DND-41 (cell line): ENCODE measurements at regions not wholly inside any gene's neighbourhood (a gene's known extent, or its start where the extent isn't known, plus 50 kb on each side); places are given as distances from the start of the nearest gene placed in this dataset.

ENCODE experiments used
- ATAC-seq: fragments of 200-7000 bp; cut with Tn5 transposase; 3 replicates; pipeline ENCODE4 v1.9.1; 2021; ENCODE audit warnings: low read depth; ENCODE audit not compliant: insufficient read depth
- DNase-seq: peaks from one replicate; pipeline ENCODE4 v3.0.0-alpha.2; 2020
- H2AFZ ChIP-seq: 2 replicates; pipeline ENCODE4 v1.6.0; 2012; ENCODE audit warnings: low read depth, low read length
- H3K27ac ChIP-seq: 2 replicates; pipeline ENCODE4 v1.5.1; 2012; ENCODE audit warnings: low read length, inconsistent platforms
- H3K27me3 ChIP-seq: fragments of 200-600 bp; sonication (generic); 2 replicates; pipeline ENCODE4 v1.6.0; 2012; ENCODE audit warnings: low read length, mild to moderate bottlenecking, inconsistent platforms; ENCODE audit not compliant: insufficient read depth, poor library complexity
- H3K36me3 ChIP-seq: 2 replicates; pipeline ENCODE4 v1.5.1; 2012; ENCODE audit warnings: low read length, inconsistent platforms; ENCODE audit not compliant: insufficient read depth
- H3K4me1 ChIP-seq: 2 replicates; pipeline ENCODE4 v1.5.1; 2012; ENCODE audit warnings: mild to moderate bottlenecking, low read length; ENCODE audit not compliant: insufficient read depth
- H3K4me2 ChIP-seq: 2 replicates; pipeline ENCODE4 v1.6.0; 2012; ENCODE audit warnings: mild to moderate bottlenecking, moderate library complexity, low read length, inconsistent platforms; ENCODE audit not compliant: insufficient read depth
- H3K4me3 ChIP-seq, 2 experiments: fragments of 200-600 bp in 1 of 2; shearing (Covaris generic) in 1 of 2; 2 replicates each; pipeline ENCODE4 v1.5.1; 2012 to 2016; ENCODE audit warnings: inconsistent platforms in 2 of 2, low read length in 2 of 2, mild to moderate bottlenecking in 2 of 2, low read depth in 1 of 2, moderate library complexity in 1 of 2
- H3K79me2 ChIP-seq: 2 replicates; pipeline ENCODE4 v1.6.0; 2012; ENCODE audit warnings: low read length, inconsistent platforms; ENCODE audit not compliant: insufficient read depth
- H3K9ac ChIP-seq: 2 replicates; pipeline ENCODE4 v1.6.0; 2012; ENCODE audit warnings: low read depth, mild to moderate bottlenecking, inconsistent platforms, low read length, moderate library complexity
- H3K9me3 ChIP-seq: 2 replicates; pipeline ENCODE4 v1.5.1; 2012; ENCODE audit warnings: low read length, moderate library complexity, mild to moderate bottlenecking, inconsistent platforms; ENCODE audit not compliant: insufficient read depth, severe bottlenecking
- H4K20me1 ChIP-seq: 2 replicates; pipeline ENCODE4 v1.6.0; 2012; ENCODE audit warnings: low read length; ENCODE audit not compliant: insufficient read depth
- CTCF ChIP-seq: IDR thresholded peaks from 2 replicates; pipeline ENCODE4 v1.5.1; 2012; ENCODE audit warnings: borderline replicate concordance, low read length, moderate library complexity, mild to moderate bottlenecking; ENCODE audit not compliant: poor library complexity, severe bottlenecking; ENCODE audit errors: extremely low read depth
- EZH2 ChIP-seq: IDR thresholded peaks from 3 replicates; pipeline ENCODE4 v1.6.1; 2012; ENCODE audit warnings: borderline replicate concordance, low read depth, mild to moderate bottlenecking, moderate library complexity, low read length, inconsistent platforms; ENCODE audit not compliant: severe bottlenecking

- no peaks in the 10 kb centered on the region for H3K4me1 ChIP-seq
- no peak for ATAC-seq
- no peaks in the 10 kb centered on the region for H3K79me2 ChIP-seq
- H3K36me3 ChIP-seq = no peaks in the 10 kb centered on the region
- H3K4me3 ChIP-seq = no peak overlapping the region
- H4K20me1 ChIP-seq = no peaks in the 10 kb centered on the region
- TF ChIP-seq CTCF (no peak), EZH2 (no peak)
- H3K9me3 ChIP-seq = no peaks in the 10 kb centered on the region
- no peak overlapping the region for H3K4me2 ChIP-seq
- DNase-seq = no peak
- no peak overlapping the region for H3K9ac ChIP-seq
- H2AFZ ChIP-seq = no peak overlapping the region
- no peak overlapping the region for H3K27ac ChIP-seq
- no peaks in the 10 kb centered on the region for H3K27me3 ChIP-seq
Measured at GRCh38 chr9:4371108-4371507, 71.2 kb upstream of the GLIS3 start.

GRCh38 chr9:4370501-4370900 lies 70.6 kb upstream of the GLIS3 start:
- Histone ChIP-seq H3K4me3 (no peak overlapping the region), H3K36me3 (no peaks in the 10 kb centered on the region), H3K9me3 (no peaks in the 10 kb centered on the region), H3K27me3 (no peaks in the 10 kb centered on the region), H3K27ac (no peak overlapping the region), H2AFZ (no peak overlapping the region), H3K79me2 (no peaks in the 10 kb centered on the region), H4K20me1 (no peaks in the 10 kb centered on the region), H3K4me2 (no peak overlapping the region), H3K4me1 (no peaks in the 10 kb centered on the region), H3K9ac (no peak overlapping the region)
- ATAC-seq (no peak), DNase-seq (no peak)
- TF ChIP-seq CTCF (no peak), EZH2 (no peak)

GRCh38 chr9:4366591-4367330 lies 66.9 kb upstream of the GLIS3 start:
- no peak overlapping the region for H2AFZ ChIP-seq
- ATAC-seq = no peak

More at GRCh38 chr9:4366591-4367330, 66.9 kb upstream of the GLIS3 start:
- Histone ChIP-seq H3K9ac (no peak overlapping the region), H4K20me1 (no peaks in the 10 kb centered on the region), H3K4me2 (no peak overlapping the region), H3K27ac (no peak overlapping the region), H3K27me3 (no peaks in the 10 kb centered on the region), H3K4me1 (no peaks in the 10 kb centered on the region), H3K4me3 (no peak overlapping the region), H3K36me3 (no peaks in the 10 kb centered on the region), H3K9me3 (no peaks in the 10 kb centered on the region), H3K79me2 (no peaks in the 10 kb centered on the region)
- DNase-seq = no peak
- TF ChIP-seq EZH2 (no peak), CTCF (peak; percentile 56)
